ENCODE measurements at regions not wholly inside any gene's neighbourhood (a gene's known extent, or its start where the extent isn't known, plus 50 kb on each side); places are given as distances from the start of the nearest gene placed in this dataset.

- TF ChIP-seq CTCF (IDR thresholded peaks at IDR 0.05) (no peak), EZH2phosphoT487 (IDR thresholded peaks at IDR 0.05) (no peak), EZH2 (IDR thresholded peaks at IDR 0.05) (no peak)
Observed at GRCh38 chr2:239711911-239712570, 311.2 kb upstream of the HDAC4 start.

Measured in neural progenitor cell (in vitro differentiated cells).